IMR-90 (cell line): ENCODE measurements at regions not wholly inside any gene's neighbourhood (a gene's known extent, or its start where the extent isn't known, plus 50 kb on each side); places are given as distances from the start of the nearest gene placed in this dataset.

ENCODE experiments used
- ATAC-seq: fragments of 200-7000 bp; cut with Tn5 transposase; 2 replicates; pipeline ENCODE4 v1.9.1; 2020; ENCODE audit warnings: low read depth, mild to moderate bottlenecking, moderate library complexity
- BruUV-seq: library from RNA; stranded (reverse); fragments of 400-500 nt; replicated peaks from 2 replicates; lab custom pipeline; 2021; lab: Mats Ljungman, UMichigan
- CTCF ChIA-PET: fragments of 300-600 bp; formaldehyde crosslinking; extraction: SDS; loops from one replicate; lab custom pipeline; 2021; ENCODE audit warnings: antibody characterized with exemption; lab: Yijun Ruan, JAX
- POLR2A ChIA-PET: fragments of 300-600 bp; sonication (Branson Sonifier 250); formaldehyde crosslinking; loops from one replicate; lab custom pipeline; 2022; ENCODE audit warnings: antibody characterized with exemption; ENCODE audit not compliant: unreplicated experiment; lab: Charles Lee
- DNase-seq: peaks from one replicate; pipeline ENCODE4 v3.0.0; 2013
- H2AFZ ChIP-seq: replicated peaks from 2 replicates; pipeline ENCODE3; 2013; ENCODE audit warnings: low read length, mild to moderate bottlenecking; ENCODE audit not compliant: poor library complexity
- H2AK5ac ChIP-seq: 2 replicates; pipeline ENCODE4 v1.6.1; 2013; ENCODE audit warnings: low read depth, low read length, inconsistent platforms
- H2AK9ac ChIP-seq: replicated peaks from 2 replicates; pipeline ENCODE3; 2013; ENCODE audit warnings: mild to moderate bottlenecking, low read depth, low read length, moderate library complexity; ENCODE audit not compliant: poor library complexity
- H2BK120ac ChIP-seq: 2 replicates; pipeline ENCODE4 v1.6.1; 2013; ENCODE audit warnings: low read depth, low read length, inconsistent platforms
- H2BK15ac ChIP-seq: 3 replicates; pipeline ENCODE4 v1.6.1; 2013; ENCODE audit warnings: low read depth, low read length, inconsistent platforms
- H2BK20ac ChIP-seq: 2 replicates; pipeline ENCODE4 v1.6.1; 2013; ENCODE audit warnings: low read depth, mild to moderate bottlenecking, inconsistent platforms, low read length, moderate library complexity
- H2BK5ac ChIP-seq: 2 replicates; pipeline ENCODE4 v1.6.1; 2013; ENCODE audit warnings: mild to moderate bottlenecking, low read depth, low read length, inconsistent platforms; ENCODE audit not compliant: poor library complexity, severe bottlenecking
- H3K14ac ChIP-seq: replicated peaks from 2 replicates; pipeline ENCODE4 v1.6.1; 2013; ENCODE audit warnings: low read depth, low read length, inconsistent platforms
- H3K18ac ChIP-seq: 2 replicates; pipeline ENCODE4 v1.6.1; 2013; ENCODE audit warnings: low read depth, low read length, control low read depth
- H3K23ac ChIP-seq: 2 replicates; pipeline ENCODE4 v1.6.1; 2013; ENCODE audit warnings: low read depth, low read length, inconsistent platforms
- H3K27ac ChIP-seq: 2 replicates; pipeline ENCODE4 v1.5.1; 2013; ENCODE audit warnings: mild to moderate bottlenecking, control low read depth, low read length; ENCODE audit not compliant: insufficient read depth
- H3K27me3 ChIP-seq: 2 replicates; pipeline ENCODE4 v1.6.1; 2013; ENCODE audit warnings: low read length; ENCODE audit not compliant: control insufficient read depth, insufficient read depth
- H3K36me3 ChIP-seq: 2 replicates; pipeline ENCODE4 v1.6.1; 2013; ENCODE audit warnings: low read length, mixed read lengths; ENCODE audit not compliant: control insufficient read depth, insufficient read depth
- H3K4ac ChIP-seq: 2 replicates; pipeline ENCODE4 v1.6.1; 2013; ENCODE audit warnings: low read depth, low read length, inconsistent platforms
- H3K4me1 ChIP-seq: 2 replicates; pipeline ENCODE4 v1.6.1; 2013; ENCODE audit warnings: low read length, mixed read lengths; ENCODE audit not compliant: control insufficient read depth, insufficient read depth
- H3K4me2 ChIP-seq: 2 replicates; pipeline ENCODE4 v1.6.1; 2013; ENCODE audit warnings: low read depth, mild to moderate bottlenecking, control low read depth, low read length, moderate library complexity
- H3K4me3 ChIP-seq: 2 replicates; pipeline ENCODE4 v1.5.1; 2013; ENCODE audit warnings: low read depth, mild to moderate bottlenecking, control low read depth, low read length, moderate library complexity; ENCODE audit not compliant: insufficient read depth
- H3K56ac ChIP-seq: 2 replicates; pipeline ENCODE4 v1.6.1; 2013; ENCODE audit warnings: low read length, inconsistent platforms; ENCODE audit not compliant: insufficient read depth; ENCODE audit errors: extremely low read depth
- H3K79me1 ChIP-seq, 2 experiments: 2 replicates each; pipeline ENCODE4 v1.6.1; 2013; ENCODE audit warnings: low read length in 2 of 2, inconsistent platforms in 1 of 2, low read depth in 1 of 2
- H3K9ac ChIP-seq: 2 replicates; pipeline ENCODE4 v1.6.1; 2013; ENCODE audit warnings: low read depth, low read length, control low read depth
- H3K9me1 ChIP-seq: 2 replicates; pipeline ENCODE4 v1.6.1; 2013; ENCODE audit warnings: low read length, inconsistent platforms; ENCODE audit not compliant: insufficient read depth
- H3K9me3 ChIP-seq: 2 replicates; pipeline ENCODE4 v1.6.1; 2013; ENCODE audit warnings: low read length; ENCODE audit not compliant: control insufficient read depth, insufficient read depth
- H4K20me1 ChIP-seq: 2 replicates; pipeline ENCODE4 v1.6.1; 2013; ENCODE audit warnings: low read length, inconsistent platforms; ENCODE audit not compliant: insufficient read depth
- H4K5ac ChIP-seq: 2 replicates; pipeline ENCODE4 v1.6.1; 2013; ENCODE audit warnings: mild to moderate bottlenecking, low read depth, low read length, control low read depth
- H4K8ac ChIP-seq, 2 experiments: 2 replicates each; pipeline ENCODE4 v1.6.1; 2013; ENCODE audit warnings: low read depth in 2 of 2, low read length in 2 of 2, control low read depth in 1 of 2, inconsistent platforms in 1 of 2
- H4K91ac ChIP-seq: 2 replicates; pipeline ENCODE4 v1.6.1; 2013; ENCODE audit warnings: low read depth, low read length, inconsistent platforms; ENCODE audit not compliant: insufficient read depth
- BHLHE40 ChIP-seq: fragments of 150-350 bp; IDR thresholded peaks from 2 replicates; pipeline ENCODE4 v1.6.1; 2016; ENCODE audit warnings: mild to moderate bottlenecking, low read depth, low read length
- CEBPB ChIP-seq: IDR thresholded peaks from 2 replicates; pipeline ENCODE4 v1.6.1; 2012; ENCODE audit warnings: low read depth, low read length, improper control_type of control experiment
- CHD1 ChIP-seq: IDR thresholded peaks from 2 replicates; pipeline ENCODE4 v1.6.1; 2012; ENCODE audit warnings: low read depth, low read length, improper control_type of control experiment
- CTCF ChIP-seq: conservative IDR thresholded peaks from 2 replicates; pipeline ENCODE4 v1.5.1; 2012; ENCODE audit warnings: mild to moderate bottlenecking, low read depth, low read length, improper control_type of control experiment
- ELK1 ChIP-seq: fragments of 150-350 bp; IDR thresholded peaks from 2 replicates; pipeline ENCODE4 v1.6.1; 2016; ENCODE audit warnings: low read depth, mild to moderate bottlenecking, low read length, moderate library complexity, borderline replicate concordance
- FOS ChIP-seq: fragments of 150-350 bp; IDR thresholded peaks from 2 replicates; pipeline ENCODE4 v1.6.1; 2016; ENCODE audit warnings: low read depth, low read length
- MAFK ChIP-seq: IDR thresholded peaks from 2 replicates; pipeline ENCODE4 v1.6.1; 2012; ENCODE audit warnings: low read depth, low read length, improper control_type of control experiment
- MAZ ChIP-seq: IDR thresholded peaks from 2 replicates; pipeline ENCODE4 v1.6.1; 2012; ENCODE audit warnings: low read depth, mild to moderate bottlenecking, low read length, improper control_type of control experiment, moderate library complexity, borderline replicate concordance
- MXI1 ChIP-seq: IDR thresholded peaks from 2 replicates; pipeline ENCODE4 v1.6.1; 2012; ENCODE audit warnings: low read depth, mild to moderate bottlenecking, low read length, moderate library complexity, borderline replicate concordance
- NFE2L2 ChIP-seq: fragments of 150-350 bp; IDR thresholded peaks from 2 replicates; pipeline ENCODE4 v1.6.1; 2016; ENCODE audit warnings: low read depth, mild to moderate bottlenecking, low read length
- POLR2A ChIP-seq: IDR thresholded peaks from 2 replicates; pipeline ENCODE4 v1.6.1; 2012; ENCODE audit warnings: mild to moderate bottlenecking, low read depth, low read length
- RAD21 ChIP-seq: IDR thresholded peaks from 2 replicates; pipeline ENCODE4 v1.6.1; 2012; ENCODE audit warnings: low read length, improper control_type of control experiment
- RCOR1 ChIP-seq: IDR thresholded peaks from 2 replicates; pipeline ENCODE4 v1.6.1; 2012; ENCODE audit warnings: mild to moderate bottlenecking, low read length, improper control_type of control experiment; ENCODE audit not compliant: insufficient replicate concordance
- RFX5 ChIP-seq: IDR thresholded peaks from 2 replicates; pipeline ENCODE4 v1.8.0; 2012; ENCODE audit warnings: low read depth, mild to moderate bottlenecking, low read length, moderate library complexity
- SMC3 ChIP-seq: fragments of 150-350 bp; IDR thresholded peaks from 2 replicates; pipeline ENCODE4 v1.6.1; 2016; ENCODE audit warnings: low read depth, mild to moderate bottlenecking, antibody characterized with exemption, low read length, moderate library complexity
- USF2 ChIP-seq: fragments of 150-350 bp; IDR thresholded peaks from 2 replicates; pipeline ENCODE4 v1.6.1; 2017; ENCODE audit warnings: mild to moderate bottlenecking, antibody characterized with exemption, low read length, low read depth
- WGBS, 2 experiments: methylation state at CpG; one replicate each; pipeline versions ENCODE4 v1.1.5 to v1.1.7; 2013; ENCODE audit warnings: missing lambda C conversion rate in 2 of 2; ENCODE audit not compliant: insufficient read length in 1 of 2; ENCODE audit errors: extremely low coverage in 2 of 2; 5-methylcytosine and 5-hydroxymethylcytosine counted together
- dilution Hi-C: fragments of 300-500 bp; cut with HindIII; formaldehyde crosslinking; loops from one replicate; pipeline ENCODE4 v1.14.3; 2018; ENCODE audit warnings: low sequenced_read_pairs; ENCODE audit not compliant: unreplicated experiment
- in situ Hi-C: fragments of 300-500 bp; cut with MboI; formaldehyde crosslinking; loops from 3 replicates; pipeline ENCODE4 v1.14.3; 2019; ENCODE audit warnings: low sequenced_read_pairs, inconsistent platforms, mixed read lengths
- intact Hi-C: fragments of 100-400 bp; cut with micrococcal nuclease; formaldehyde crosslinking; loops from 2 replicates; pipeline ENCODE4 v1.10.0; 2022

- no TSS peak for BruUV-seq
- Histone ChIP-seq H3K9me1 (no peaks in the 10 kb centered on the region), H3K9ac (no peak overlapping the region), H2BK5ac (no peak overlapping the region), H3K14ac (no peak overlapping the region), H2BK120ac (no peak overlapping the region), H3K36me3 (no peaks in the 10 kb centered on the region), H2AK5ac (no peak overlapping the region), H3K79me1 (no peaks in the 10 kb centered on the region), H3K27me3 (no peaks in the 10 kb centered on the region), H3K4me3 (no peak overlapping the region), H2BK15ac (no peak overlapping the region), H4K20me1 (no peaks in the 10 kb centered on the region), H2AFZ (no peak overlapping the region), H4K8ac (no peak overlapping the region), H3K4ac (no peak overlapping the region), H3K4me2 (no peak overlapping the region), H2BK20ac (no peak overlapping the region), H2AK9ac (no peak overlapping the region), H4K91ac (no peak overlapping the region), H3K4me1 (no peaks in the 10 kb centered on the region), H3K9me3 (peaks cover 22% of the 10 kb centered on the region), H4K5ac (no peak overlapping the region), H3K18ac (no peak overlapping the region), H3K23ac (no peak overlapping the region), H3K27ac (no peak overlapping the region), H3K56ac (no peak overlapping the region)
- POLR2A ChIA-PET = no interaction called here
- ATAC-seq = no peak
- CTCF ChIA-PET = no interaction called here
- intact Hi-C loops (no loop called here), dilution Hi-C loops (no loop called here), in situ Hi-C loops (no loop called here)
- WGBS, 2 experiments = 40% methylated on average over 1 of the region's 1 CpG; no CpG with 5 or more reads in 1 of the 2 experiments
- no peak for TF ChIP-seq SMC3
- no peak for TF ChIP-seq MAZ
- no peak for TF ChIP-seq BHLHE40
- TF ChIP-seq CEBPB = no peak
- TF ChIP-seq RCOR1 = no peak
- no peak for TF ChIP-seq ELK1
- TF ChIP-seq RFX5 = no peak
- no peak for TF ChIP-seq CTCF
- no peak for TF ChIP-seq NFE2L2
- TF ChIP-seq USF2 = no peak
- no peak for TF ChIP-seq FOS
- no peak for TF ChIP-seq MAFK
- no peak for TF ChIP-seq RAD21
- TF ChIP-seq MXI1 = no peak
- TF ChIP-seq CHD1 = no peak
- no peak for TF ChIP-seq POLR2A
- DNase-seq = no peak
These were observed 65.5 kb upstream of the NRXN3 start for GRCh38 chr14:78104655-78105054.
